Ecto neural progenitor cell (in vitro differentiated cells): ENCODE measurements at regions not wholly inside any gene's neighbourhood (a gene's known extent, or its start where the extent isn't known, plus 50 kb on each side); places are given as distances from the start of the nearest gene placed in this dataset.

Experiments
- DNase-seq: peaks from one replicate; pipeline ENCODE4 v3.0.0-alpha.2; 2018; ENCODE audit warnings: low spot score

- no peak for DNase-seq
These were observed 266.3 kb upstream of the ZMIZ1 start for GRCh38 chr10:78802431-78802830.

DNA sequence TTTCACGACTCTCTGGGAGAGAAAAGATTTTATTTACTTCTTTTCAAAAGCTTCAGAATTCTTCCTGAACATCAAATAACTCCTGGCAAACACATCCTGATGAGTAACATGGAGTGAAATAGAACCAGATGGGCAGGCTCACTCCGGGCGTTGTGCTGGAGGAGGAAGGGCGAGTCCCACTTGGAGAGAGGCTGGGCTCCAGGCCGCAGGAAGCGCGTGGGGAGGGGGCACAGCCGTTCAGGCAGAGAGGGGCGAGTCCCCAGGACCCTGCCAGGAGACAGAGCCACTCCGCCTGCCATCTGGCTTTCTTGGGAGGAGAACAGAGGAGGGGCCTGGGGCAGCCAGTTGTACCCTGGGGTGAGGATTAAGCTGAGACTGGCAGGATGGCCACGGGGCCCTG lies 265.9 kb upstream of the ZMIZ1 start:
- no peak for DNase-seq

GRCh38 chr10:78803710-78804109 lies 265.1 kb upstream of the ZMIZ1 start:
- no peak for DNase-seq

- DNase-seq, result no peak
These were observed 264.2 kb upstream of the ZMIZ1 start for GRCh38 chr10:78804411-78805032.

DNA sequence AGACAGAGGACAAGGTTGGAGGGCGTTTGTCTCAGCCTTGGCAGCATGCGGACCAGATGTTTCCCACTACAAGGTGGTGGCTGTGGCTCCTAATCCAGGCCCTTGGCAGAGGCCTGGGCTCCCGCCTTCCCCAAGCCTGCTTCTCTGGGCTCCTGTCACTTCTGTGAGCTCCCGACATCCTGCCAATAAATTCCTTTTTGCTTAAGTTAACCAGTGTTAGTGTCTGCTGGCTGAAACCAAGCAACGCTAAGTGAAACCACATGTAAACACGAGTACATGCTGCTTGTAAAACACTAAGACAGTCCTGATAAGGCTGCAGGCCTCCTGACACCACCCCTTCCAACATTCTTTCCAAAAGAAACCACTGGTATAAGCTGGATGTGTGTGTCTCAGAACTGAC lies 263.6 kb upstream of the ZMIZ1 start:
- DNase-seq, result no peak

DNA sequence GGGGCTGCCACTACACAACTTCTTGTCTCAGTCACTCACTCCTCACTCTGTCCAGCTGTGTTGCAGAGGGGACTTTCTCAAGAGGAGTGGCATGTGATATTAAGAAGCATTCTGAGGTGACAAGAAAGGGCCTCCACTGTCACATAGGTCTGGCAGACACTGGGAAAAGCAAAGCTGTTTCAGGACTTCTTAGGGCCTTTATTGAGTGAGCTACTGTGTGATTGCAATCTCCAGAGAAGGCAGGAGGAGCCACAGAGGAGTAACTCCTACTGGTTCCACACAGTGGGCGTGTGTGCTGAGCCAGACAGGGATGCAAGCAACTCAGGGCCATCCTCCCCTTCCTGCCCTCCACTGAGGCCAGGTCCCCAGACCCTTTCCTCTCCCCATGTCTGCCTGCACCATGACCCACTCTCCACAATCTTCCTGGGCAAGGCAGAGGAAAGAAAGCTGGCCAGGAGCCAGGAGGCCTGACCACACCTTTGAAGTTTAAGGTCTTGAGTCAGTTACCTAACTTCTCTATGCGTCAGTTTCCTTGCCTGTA lies 262.0 kb upstream of the ZMIZ1 start:
- DNase-seq, result no peak

DNA sequence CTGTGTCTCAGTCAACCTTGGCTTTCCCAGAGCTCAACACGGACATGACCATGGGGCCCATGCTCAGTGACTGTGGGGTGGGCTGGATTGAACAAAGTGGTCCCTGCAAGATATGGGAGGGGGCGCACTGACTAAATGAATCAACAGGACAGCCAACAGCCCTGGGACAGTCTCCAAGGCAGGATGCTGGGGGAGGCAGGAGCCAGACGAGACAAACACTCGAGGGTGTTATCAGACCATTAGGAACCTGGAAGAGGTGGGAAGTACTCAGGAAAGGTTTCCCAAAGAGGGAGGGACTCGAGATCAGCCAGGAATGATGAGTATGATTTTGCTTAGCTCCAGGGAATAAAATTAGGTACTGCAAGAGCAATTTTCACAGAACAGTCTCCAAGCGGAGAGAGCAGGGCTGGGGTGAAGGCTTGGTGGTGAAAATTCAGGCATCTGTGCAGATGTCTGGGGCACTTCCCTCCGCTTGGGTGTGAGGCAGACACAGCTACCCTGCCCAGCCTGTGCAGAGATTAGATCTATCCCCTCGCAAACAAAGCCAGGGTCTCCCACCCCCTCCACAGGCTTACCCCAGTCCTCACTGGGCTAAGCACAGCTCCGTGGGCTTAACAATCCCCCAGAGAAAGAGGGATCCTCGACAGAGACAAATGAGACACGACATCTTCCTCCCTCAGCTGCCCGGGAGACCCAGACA lies 261.1 kb upstream of the ZMIZ1 start:
- no peak for DNase-seq

- DNase-seq, result no peak
These were observed 260.5 kb upstream of the ZMIZ1 start for GRCh38 chr10:78808286-78808685.

GRCh38 chr10:78808736-78809367 lies 259.9 kb upstream of the ZMIZ1 start:
- no peak for DNase-seq

- no peak for DNase-seq
These were observed 257.6 kb upstream of the ZMIZ1 start for GRCh38 chr10:78811174-78811573.

- no peak for DNase-seq
These were observed 256.0 kb upstream of the ZMIZ1 start for GRCh38 chr10:78812571-78813318.

GRCh38 chr10:78813526-78813925 lies 255.2 kb upstream of the ZMIZ1 start:
- no peak for DNase-seq

- DNase-seq, result no peak
These were observed 254.8 kb upstream of the ZMIZ1 start for GRCh38 chr10:78813998-78814399.

- DNase-seq, result no peak
These were observed 254.4 kb upstream of the ZMIZ1 start for GRCh38 chr10:78814407-78814806.

DNA sequence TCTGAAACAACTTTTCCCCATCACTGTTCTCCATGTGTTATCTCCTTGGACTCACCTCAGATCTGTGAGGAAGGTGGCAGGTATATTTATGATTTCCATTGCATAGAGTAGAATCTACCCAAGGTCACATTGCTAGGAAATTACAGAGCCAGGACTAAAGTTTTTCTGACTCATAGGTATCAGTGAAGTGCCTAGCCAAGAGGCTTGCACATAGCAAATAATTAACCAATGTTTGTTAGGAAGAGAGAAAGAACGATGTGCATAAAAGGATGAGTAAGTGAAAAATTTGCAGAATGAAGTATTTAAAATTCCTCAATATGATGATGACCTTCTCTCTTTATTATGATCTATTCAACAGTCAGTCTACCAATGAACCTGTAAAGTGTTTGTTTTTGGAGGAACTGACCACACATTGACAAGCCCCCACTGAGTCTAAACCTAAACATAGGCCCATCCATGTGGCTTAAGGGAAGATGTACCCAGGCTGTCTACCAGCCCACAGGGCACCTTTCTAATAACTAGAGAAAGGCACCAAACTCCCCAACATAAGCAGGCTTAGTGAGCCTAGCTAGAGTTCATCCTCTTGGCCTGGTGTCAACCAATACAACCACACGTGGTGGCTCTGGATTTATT lies 252.9 kb upstream of the ZMIZ1 start:
- no peak for DNase-seq

DNA sequence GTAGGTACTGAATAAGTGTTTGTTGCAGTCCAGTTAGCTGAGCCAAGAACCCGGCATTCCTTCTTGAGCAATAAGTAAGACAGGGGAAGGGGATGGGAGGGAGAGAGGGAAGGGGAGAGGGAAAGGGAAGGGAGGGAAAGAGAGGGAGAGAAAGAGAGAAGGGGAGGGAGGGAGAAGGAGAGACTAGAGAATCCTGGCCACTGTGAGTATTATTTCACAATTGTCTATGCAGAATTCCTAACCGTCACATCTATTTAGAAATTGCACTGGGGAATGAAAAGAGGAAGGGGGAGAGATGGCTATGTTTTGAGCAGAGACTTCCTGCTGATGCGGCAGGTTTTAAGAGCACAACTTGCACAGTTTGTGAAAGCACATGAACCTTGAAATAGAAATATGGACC lies 251.4 kb upstream of the ZMIZ1 start:
- DNase-seq, result no peak

DNA sequence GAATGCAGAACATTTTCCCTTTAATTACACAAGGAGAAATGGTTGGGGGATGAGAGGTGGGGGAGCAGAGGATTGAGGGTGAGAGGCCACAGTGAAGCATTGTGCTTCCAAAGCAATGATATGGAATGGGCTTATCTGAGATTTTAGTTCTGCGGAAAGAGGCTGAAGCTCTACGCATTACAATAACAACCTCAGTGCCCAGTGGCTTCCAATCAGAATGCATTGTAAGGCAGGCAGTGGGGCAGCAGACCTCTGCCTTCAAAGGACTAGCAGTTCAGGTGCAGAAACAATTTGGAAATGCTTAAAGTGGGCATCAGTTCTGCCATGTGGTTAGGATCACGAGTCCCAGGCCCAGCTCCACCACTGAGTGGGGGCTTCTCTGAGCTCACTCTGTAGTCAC lies 251.0 kb upstream of the ZMIZ1 start:
- DNase-seq, result no peak

DNA sequence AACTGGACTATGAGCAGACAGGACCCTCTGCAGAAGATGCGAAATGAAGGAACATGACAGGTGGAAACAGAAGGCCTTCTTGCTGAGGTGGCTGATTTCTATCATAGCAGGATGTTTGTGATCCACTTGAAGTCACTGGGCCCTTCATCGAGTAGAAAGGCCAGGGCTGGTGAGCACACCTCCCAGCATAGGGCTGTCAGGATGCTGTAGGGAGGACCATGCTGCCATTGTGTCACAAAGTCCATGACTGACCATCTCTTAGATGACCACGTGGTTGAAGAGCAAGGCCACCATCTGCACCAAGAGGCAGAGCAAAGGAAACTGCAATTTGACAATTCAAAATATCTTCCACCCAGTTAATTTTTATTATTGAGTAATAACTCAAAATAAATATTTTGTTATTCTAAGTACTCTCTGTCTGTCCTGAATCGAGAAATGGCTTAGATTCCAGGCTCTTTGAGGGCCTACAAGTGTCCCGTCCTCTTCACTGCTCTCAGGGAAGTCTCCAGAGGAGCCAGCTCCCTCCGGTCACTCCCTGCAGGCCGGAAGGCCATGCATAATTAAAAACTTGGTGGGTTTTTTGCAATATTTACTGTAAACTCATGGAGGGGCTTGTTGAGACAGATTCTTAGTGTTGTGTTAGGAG lies 249.3 kb upstream of the ZMIZ1 start:
- DNase-seq, result no peak

DNA sequence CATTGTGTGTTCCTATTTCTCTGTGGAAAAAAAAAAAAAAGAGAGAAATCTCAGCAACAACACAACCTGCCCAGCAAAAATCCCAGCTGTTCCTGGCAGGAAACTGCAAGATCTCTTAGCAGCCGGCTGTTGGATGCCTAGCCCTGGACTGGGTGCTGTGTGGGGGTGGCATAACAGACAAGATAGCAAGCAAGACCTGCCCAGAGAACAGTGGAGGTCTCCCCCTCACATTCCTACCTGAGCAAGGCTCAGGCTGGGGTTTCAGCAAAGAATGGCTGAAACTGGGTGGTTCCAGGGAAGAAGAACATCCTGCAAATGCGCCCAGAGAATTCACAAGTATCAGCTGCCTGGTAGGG lies 248.8 kb upstream of the ZMIZ1 start:
- DNase-seq, result no peak

- no peak for DNase-seq
These were observed 247.7 kb upstream of the ZMIZ1 start for GRCh38 chr10:78821052-78821451.

GRCh38 chr10:78828647-78829539 lies 239.9 kb upstream of the ZMIZ1 start:
- no peak for DNase-seq
